HG03558 (cell line): ENCODE measurements at regions not wholly inside any gene's neighbourhood (a gene's known extent, or its start where the extent isn't known, plus 50 kb on each side); places are given as distances from the start of the nearest gene placed in this dataset.

Experiments
- ATAC-seq: cut with Tn5 transposase; IDR thresholded peaks from one replicate; pipeline ENCODE4 v1.9.1; 2021; ENCODE audit warnings: moderate number of reproducible peaks; ENCODE audit not compliant: unreplicated experiment; ENCODE audit errors: extremely low read depth

- no peak for ATAC-seq
Observed at GRCh38 chr10:111488668-111489067, 411.8 kb downstream of the ADRA2A start.

GRCh38 chr10:111491154-111491553 lies 414.3 kb downstream of the ADRA2A start:
- ATAC-seq, result no peak

GRCh38 chr10:111493024-111493625 lies 416.3 kb downstream of the ADRA2A start:
- ATAC-seq, result no peak

GRCh38 chr10:111498560-111498959 lies 421.7 kb downstream of the ADRA2A start:
- no peak for ATAC-seq

- ATAC-seq, result no peak
Observed at GRCh38 chr10:111504376-111504775, 427.5 kb downstream of the ADRA2A start.

- no peak for ATAC-seq
Observed at GRCh38 chr10:111506266-111507034, 429.6 kb downstream of the ADRA2A start.

GRCh38 chr10:111511751-111512150 lies 434.9 kb downstream of the ADRA2A start:
- ATAC-seq, result no peak

- no peak for ATAC-seq
Observed at GRCh38 chr10:111515264-111515663, 438.4 kb downstream of the ADRA2A start.

- ATAC-seq, result no peak
Observed at GRCh38 chr10:111515706-111516105, 438.9 kb downstream of the ADRA2A start.

- no peak for ATAC-seq
Observed at GRCh38 chr10:111516144-111516543, 439.3 kb downstream of the ADRA2A start.

GRCh38 chr10:111522141-111522540 lies 445.3 kb downstream of the ADRA2A start:
- ATAC-seq, result no peak

GRCh38 chr10:111522551-111522950 lies 445.7 kb downstream of the ADRA2A start:
- ATAC-seq, result no peak

- ATAC-seq, result no peak
Observed at GRCh38 chr10:111523016-111523415, 446.2 kb downstream of the ADRA2A start.

- no peak for ATAC-seq
Observed at GRCh38 chr10:111524134-111524533, 447.3 kb downstream of the ADRA2A start.

GRCh38 chr10:111525696-111526095 lies 448.9 kb downstream of the ADRA2A start:
- no peak for ATAC-seq

- no peak for ATAC-seq
Observed at GRCh38 chr10:111531690-111532089, 454.9 kb downstream of the ADRA2A start.

GRCh38 chr10:111532139-111532538 lies 455.3 kb downstream of the ADRA2A start:
- ATAC-seq, result no peak

- no peak for ATAC-seq
Observed at GRCh38 chr10:111539246-111539645, 462.4 kb downstream of the ADRA2A start.

GRCh38 chr10:111543854-111544253 lies 467.0 kb downstream of the ADRA2A start:
- no peak for ATAC-seq

- ATAC-seq, result no peak
Observed at GRCh38 chr10:111545861-111546605, 469.2 kb downstream of the ADRA2A start.

- no peak for ATAC-seq
Observed at GRCh38 chr10:111548084-111548726, 471.4 kb downstream of the ADRA2A start.
